ENCODE measurements at regions not wholly inside any gene's neighbourhood (a gene's known extent, or its start where the extent isn't known, plus 50 kb on each side); places are given as distances from the start of the nearest gene placed in this dataset.

DNA sequence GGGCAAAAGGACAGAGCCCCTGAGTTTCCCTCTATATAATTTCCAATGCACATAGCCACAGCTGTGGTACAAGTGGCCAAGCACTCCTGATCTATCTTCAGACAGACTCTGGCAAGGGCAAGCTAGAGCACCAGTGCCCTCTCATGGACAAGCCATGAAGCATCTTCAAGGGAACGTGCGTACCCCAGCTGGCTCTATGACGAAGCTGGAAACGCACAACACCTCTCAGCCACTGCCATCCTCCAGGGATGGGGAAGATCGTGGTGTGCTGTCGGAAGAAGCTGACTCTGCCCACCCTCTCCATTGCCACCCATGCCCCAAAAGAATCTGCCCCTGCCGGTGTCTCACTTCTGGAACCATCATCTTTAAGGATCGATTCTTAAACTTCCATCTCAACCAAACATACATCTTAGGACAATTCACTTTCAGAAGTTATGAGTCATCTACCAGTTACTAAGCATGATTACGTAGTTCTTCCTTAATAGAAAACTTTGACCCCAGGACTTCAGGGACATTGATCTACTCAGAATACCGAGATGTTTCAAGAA, 482.9 kb downstream of the AGTPBP1 start:
- Histone ChIP-seq H3K9me3 (no peaks in the 10 kb centered on the region), H3K27me3 (no peaks in the 10 kb centered on the region), H3K4me1 (no peaks in the 10 kb centered on the region), H3K4me3 (no peak overlapping the region), H3K27ac (no peak overlapping the region), H3K36me3 (no peaks in the 10 kb centered on the region)
- peak in 1 of 3 donors; percentile 49 for DNase-seq
- no peak for TF ChIP-seq POLR2A (IDR thresholded peaks at IDR 0.05)
- TF ChIP-seq, protein P1, sequence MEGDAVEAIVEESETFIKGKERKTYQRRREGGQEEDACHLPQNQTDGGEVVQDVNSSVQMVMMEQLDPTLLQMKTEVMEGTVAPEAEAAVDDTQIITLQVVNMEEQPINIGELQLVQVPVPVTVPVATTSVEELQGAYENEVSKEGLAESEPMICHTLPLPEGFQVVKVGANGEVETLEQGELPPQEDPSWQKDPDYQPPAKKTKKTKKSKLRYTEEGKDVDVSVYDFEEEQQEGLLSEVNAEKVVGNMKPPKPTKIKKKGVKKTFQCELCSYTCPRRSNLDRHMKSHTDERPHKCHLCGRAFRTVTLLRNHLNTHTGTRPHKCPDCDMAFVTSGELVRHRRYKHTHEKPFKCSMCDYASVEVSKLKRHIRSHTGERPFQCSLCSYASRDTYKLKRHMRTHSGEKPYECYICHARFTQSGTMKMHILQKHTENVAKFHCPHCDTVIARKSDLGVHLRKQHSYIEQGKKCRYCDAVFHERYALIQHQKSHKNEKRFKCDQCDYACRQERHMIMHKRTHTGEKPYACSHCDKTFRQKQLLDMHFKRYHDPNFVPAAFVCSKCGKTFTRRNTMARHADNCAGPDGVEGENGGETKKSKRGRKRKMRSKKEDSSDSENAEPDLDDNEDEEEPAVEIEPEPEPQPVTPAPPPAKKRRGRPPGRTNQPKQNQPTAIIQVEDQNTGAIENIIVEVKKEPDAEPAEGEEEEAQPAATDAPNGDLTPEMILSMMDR (IDR thresholded peaks at IDR 0.05): peak in 4 of 6 experiments; percentile 11 to 44 (median 35)

DNA sequence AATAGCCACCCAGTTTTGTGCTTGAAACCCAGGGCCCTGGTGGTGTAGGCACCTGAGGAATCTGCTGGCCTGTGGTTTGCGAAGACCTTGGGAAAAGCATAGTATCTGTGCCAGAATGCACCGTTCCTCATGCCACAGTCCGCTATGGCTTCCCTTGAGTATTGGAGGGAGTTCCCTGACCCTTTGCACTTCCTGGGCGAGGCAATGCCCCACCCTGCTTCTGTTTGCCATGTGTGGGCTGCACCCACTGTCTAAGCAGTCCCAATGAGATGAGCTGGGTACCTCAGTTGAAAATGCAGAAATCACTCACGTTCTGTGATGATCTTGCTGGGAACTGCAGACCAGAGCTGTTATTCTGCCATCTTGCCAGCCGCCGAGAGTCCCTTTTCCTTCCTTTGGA, 483.5 kb downstream of the AGTPBP1 start:
- H3K36me3 ChIP-seq: no peaks in the 10 kb centered on the region
- H3K4me1 ChIP-seq: no peaks in the 10 kb centered on the region
- no peak for TF ChIP-seq POLR2A (IDR thresholded peaks at IDR 0.05)
- TF ChIP-seq, protein P1 (IDR thresholded peaks at IDR 0.05): no peak
- no peaks in the 10 kb centered on the region for H3K27me3 ChIP-seq
- no peak for DNase-seq
- H3K4me3 ChIP-seq: no peak overlapping the region
- no peaks in the 10 kb centered on the region for H3K9me3 ChIP-seq
- no peak overlapping the region for H3K27ac ChIP-seq

DNA sequence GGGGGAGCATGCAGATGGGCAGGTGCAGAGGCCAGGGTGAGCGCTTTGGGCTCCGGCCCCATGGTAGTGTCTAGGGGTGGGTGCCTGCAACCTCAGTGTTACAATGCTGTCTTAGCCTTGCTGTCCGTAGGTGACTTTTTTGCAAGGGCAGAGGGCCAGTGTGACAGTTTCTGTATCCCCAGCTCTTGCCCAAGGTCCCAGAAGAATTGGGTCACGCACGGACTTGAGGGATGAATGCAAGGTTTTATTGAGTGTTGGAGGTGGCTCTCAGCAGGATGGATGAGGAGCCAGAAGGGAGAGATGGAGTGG, 492.5 kb downstream of the AGTPBP1 start:
- Histone ChIP-seq H3K36me3 (no peaks in the 10 kb centered on the region), H3K4me3 (no peak overlapping the region), H3K4me1 (no peaks in the 10 kb centered on the region), H3K27me3 (no peaks in the 10 kb centered on the region), H3K27ac (no peak overlapping the region), H3K9me3 (no peaks in the 10 kb centered on the region)
- no peak for DNase-seq
- no peak for TF ChIP-seq POLR2A (IDR thresholded peaks at IDR 0.05)

DNA sequence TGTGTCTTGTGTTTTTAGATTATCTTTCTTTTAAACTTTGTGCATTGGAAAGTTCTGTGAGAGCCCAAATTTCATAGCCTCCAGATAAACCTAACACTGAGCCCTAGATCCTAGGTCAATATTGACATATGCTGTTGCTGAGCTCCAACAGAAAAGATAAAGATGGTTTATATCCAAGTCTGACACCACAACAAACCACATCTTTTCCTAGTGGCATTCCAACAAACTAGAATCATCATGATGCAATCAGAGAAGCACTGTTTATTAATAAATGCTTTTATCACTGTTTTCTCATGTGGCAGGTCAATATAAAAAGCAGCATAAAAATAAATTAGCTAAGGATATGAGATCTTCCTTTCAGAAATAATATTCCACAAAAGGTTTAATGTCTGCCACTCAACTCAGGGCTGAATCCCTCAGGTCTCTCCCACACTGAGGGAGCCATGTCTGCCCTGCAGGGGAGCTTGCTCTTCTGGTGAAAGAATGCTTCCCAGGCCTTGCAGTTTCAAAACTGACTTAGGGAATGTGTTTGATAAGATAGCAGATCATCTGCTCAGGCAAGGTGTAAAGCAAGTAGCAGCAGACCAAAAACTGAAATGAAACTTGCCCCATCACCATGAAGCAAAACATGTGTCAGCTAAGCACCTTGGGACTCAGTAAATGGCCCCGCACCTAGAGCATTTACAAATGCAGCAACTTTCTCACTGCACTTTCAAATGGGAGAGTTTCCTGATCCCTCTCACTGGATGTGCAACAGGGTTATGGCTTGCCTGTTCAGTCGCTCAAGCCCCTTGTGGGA, 493.0 kb downstream of the AGTPBP1 start:
- Histone ChIP-seq H3K4me3 (no peak overlapping the region), H3K27ac (no peak overlapping the region), H3K27me3 (no peaks in the 10 kb centered on the region), H3K9me3 (no peaks in the 10 kb centered on the region), H3K36me3 (no peaks in the 10 kb centered on the region), H3K4me1 (no peaks in the 10 kb centered on the region)
- TF ChIP-seq, protein P1 (IDR thresholded peaks at IDR 0.05): no peak
- no peak for TF ChIP-seq POLR2A (IDR thresholded peaks at IDR 0.05)
- no peak for DNase-seq

DNA sequence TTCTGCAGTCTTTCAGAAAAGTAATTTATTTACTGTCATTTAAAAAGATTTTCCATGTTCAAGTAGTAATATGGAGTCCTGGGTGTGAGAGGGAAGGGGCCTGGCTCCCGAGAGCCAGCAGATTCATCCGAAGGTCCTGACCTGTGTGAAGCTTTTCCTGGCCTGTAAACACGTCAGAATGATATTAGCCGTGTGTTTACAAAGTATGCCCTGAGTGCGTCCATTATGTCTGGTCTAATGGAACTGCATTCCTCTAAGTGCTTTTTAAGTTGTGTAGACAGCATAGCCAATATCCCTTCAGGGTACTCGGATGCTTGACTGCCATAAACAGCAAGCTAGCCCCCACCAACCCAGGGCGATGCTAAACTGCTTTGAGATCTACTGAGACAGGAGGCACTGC, 495.2 kb downstream of the AGTPBP1 start:
- no peak for DNase-seq
- no peaks in the 10 kb centered on the region for H3K27me3 ChIP-seq
- no peaks in the 10 kb centered on the region for H3K4me1 ChIP-seq
- H3K27ac ChIP-seq: no peak overlapping the region
- H3K9me3 ChIP-seq: no peaks in the 10 kb centered on the region
- no peaks in the 10 kb centered on the region for H3K36me3 ChIP-seq
- no peak overlapping the region for H3K4me3 ChIP-seq
- TF ChIP-seq, protein P1 (IDR thresholded peaks at IDR 0.05): no peak
- no peak for TF ChIP-seq POLR2A (IDR thresholded peaks at IDR 0.05)

DNA sequence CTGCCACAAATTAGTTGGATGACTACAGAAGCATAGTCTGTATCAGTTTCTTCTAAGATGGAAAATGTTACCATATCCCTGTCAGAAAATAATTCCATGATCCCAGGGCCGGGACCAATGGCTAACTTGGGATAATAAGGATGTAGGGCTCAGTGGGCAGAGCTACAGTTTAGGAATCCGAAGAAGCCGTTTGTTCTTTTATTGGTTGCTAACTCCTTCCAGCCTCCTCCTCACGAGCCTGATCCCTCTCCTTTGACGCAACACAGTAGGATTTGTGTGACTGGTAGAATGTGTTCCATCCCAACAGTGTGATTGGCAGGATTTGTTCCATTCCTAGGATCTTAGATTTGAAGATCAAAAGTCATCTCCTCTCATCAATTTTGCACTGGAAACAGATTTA, 496.9 kb downstream of the AGTPBP1 start:
- no peaks in the 10 kb centered on the region for H3K4me1 ChIP-seq
- no peak for DNase-seq
- no peaks in the 10 kb centered on the region for H3K9me3 ChIP-seq
- no peaks in the 10 kb centered on the region for H3K36me3 ChIP-seq
- no peak for TF ChIP-seq POLR2A (IDR thresholded peaks at IDR 0.05)
- no peak overlapping the region for H3K4me3 ChIP-seq
- no peak overlapping the region for H3K27ac ChIP-seq
- no peaks in the 10 kb centered on the region for H3K27me3 ChIP-seq
